HL-60/S4 treated with phorbol 12-myristate 13-acetate at 8.2 ng/mL for 4 days and 3 days (cell line): ENCODE measurements at regions not wholly inside any gene's neighbourhood (a gene's known extent, or its start where the extent isn't known, plus 50 kb on each side); places are given as distances from the start of the nearest gene placed in this dataset.

Experiments
- in situ Hi-C: fragments of 300-500 bp; cut with MboI; formaldehyde crosslinking; loops from 2 replicates; pipeline ENCODE4 v1.15.0; 2022; ENCODE audit warnings: low sequenced_read_pairs

- in situ Hi-C loops = no loop called here
These were observed 67.6 kb downstream of the HTR1A start for GRCh38 chr5:63894690-63895089.

- in situ Hi-C loops = no loop called here
These were observed 83.5 kb downstream of the HTR1A start for GRCh38 chr5:63878788-63879187.

- in situ Hi-C loops = no loop called here
These were observed 84.3 kb downstream of the HTR1A start for GRCh38 chr5:63877961-63878360.

GRCh38 chr5:63860379-63860778, 101.9 kb downstream of the HTR1A start:
- in situ Hi-C loops = no loop called here

GRCh38 chr5:63854076-63854475, 108.2 kb downstream of the HTR1A start:
- in situ Hi-C loops = no loop called here

- in situ Hi-C loops = no loop called here
These were observed 119.1 kb downstream of the HTR1A start for GRCh38 chr5:63843190-63843589.

- in situ Hi-C loops = no loop called here
These were observed 124.8 kb downstream of the HTR1A start for GRCh38 chr5:63837437-63837836.

GRCh38 chr5:63831381-63831780, 130.9 kb downstream of the HTR1A start:
- in situ Hi-C loops = no loop called here

GRCh38 chr5:63825984-63826383, 136.3 kb downstream of the HTR1A start:
- in situ Hi-C loops = no loop called here

GRCh38 chr5:63823583-63823982, 138.7 kb downstream of the HTR1A start:
- in situ Hi-C loops = no loop called here

- in situ Hi-C loops = no loop called here
These were observed 139.6 kb downstream of the HTR1A start for GRCh38 chr5:63822614-63823013.

- in situ Hi-C loops = no loop called here
These were observed 141.7 kb downstream of the HTR1A start for GRCh38 chr5:63820577-63820976.

GRCh38 chr5:63812693-63813092, 149.6 kb downstream of the HTR1A start:
- in situ Hi-C loops = no loop called here

GRCh38 chr5:63811961-63812360, 150.3 kb downstream of the HTR1A start:
- in situ Hi-C loops = no loop called here

GRCh38 chr5:63811286-63811685, 151.0 kb downstream of the HTR1A start:
- in situ Hi-C loops = no loop called here

GRCh38 chr5:63805151-63805550, 157.1 kb downstream of the HTR1A start:
- in situ Hi-C loops = no loop called here

GRCh38 chr5:63803165-63803564, 159.1 kb downstream of the HTR1A start:
- in situ Hi-C loops = no loop called here

- in situ Hi-C loops = no loop called here
These were observed 167.3 kb downstream of the HTR1A start for GRCh38 chr5:63794979-63795378.

GRCh38 chr5:63794296-63794695, 167.9 kb downstream of the HTR1A start:
- in situ Hi-C loops = no loop called here

- in situ Hi-C loops = no loop called here
These were observed 187.3 kb downstream of the HTR1A start for GRCh38 chr5:63774939-63775338.

- in situ Hi-C loops = no loop called here
These were observed 194.0 kb downstream of the HTR1A start for GRCh38 chr5:63768221-63768620.

GRCh38 chr5:63760965-63761364, 201.3 kb downstream of the HTR1A start:
- in situ Hi-C loops = no loop called here

GRCh38 chr5:63743096-63743798, 219.0 kb downstream of the HTR1A start:
- in situ Hi-C loops = no loop called here
